GM18505 (cell line): ENCODE measurements at regions not wholly inside any gene's neighbourhood (a gene's known extent, or its start where the extent isn't known, plus 50 kb on each side); places are given as distances from the start of the nearest gene placed in this dataset.

Experiments used
- ATAC-seq: cut with Tn5 transposase; IDR thresholded peaks from one replicate; pipeline ENCODE4 v1.9.1; 2021; ENCODE audit not compliant: unreplicated experiment
- POLR2A ChIP-seq: IDR thresholded peaks from 4 replicates; pipeline ENCODE4 v1.6.1; 2011; ENCODE audit warnings: borderline replicate concordance; ENCODE audit not compliant: insufficient read depth, insufficient read length; ENCODE audit errors: extremely low read depth

DNA sequence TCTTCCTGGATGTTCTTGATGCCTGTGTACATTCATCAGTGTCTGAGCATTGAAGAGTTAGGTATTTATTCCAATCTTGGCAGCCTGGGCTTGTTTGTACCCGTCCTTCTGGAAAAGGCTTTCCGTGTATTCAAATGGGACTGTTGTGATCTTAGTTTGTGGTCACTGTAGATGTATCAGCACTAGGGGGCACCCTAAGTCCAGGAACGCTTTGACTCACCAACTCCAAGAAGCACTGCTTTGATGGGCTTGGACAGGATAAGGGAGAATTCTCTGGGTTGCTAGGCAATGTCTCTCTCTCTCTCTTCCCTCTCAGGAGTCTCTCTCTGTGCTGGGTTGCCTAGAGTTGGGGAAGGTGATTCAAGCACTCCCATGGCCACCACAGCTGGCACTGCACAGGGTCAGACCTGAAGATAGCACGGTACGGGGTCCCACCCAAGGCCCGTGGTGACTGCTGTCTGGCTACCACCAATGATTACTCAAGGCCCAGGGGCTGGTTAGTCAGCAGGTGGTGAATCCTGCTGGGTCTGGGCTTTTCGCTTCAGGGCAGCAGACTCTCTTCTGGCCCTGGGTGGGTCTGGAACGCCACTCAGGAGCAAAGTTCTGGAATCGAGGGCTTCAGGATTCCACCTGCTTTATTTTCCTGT is 211.1 kb upstream of the RGS6 start:
- ATAC-seq: no peak
- TF ChIP-seq POLR2A: no peak

DNA sequence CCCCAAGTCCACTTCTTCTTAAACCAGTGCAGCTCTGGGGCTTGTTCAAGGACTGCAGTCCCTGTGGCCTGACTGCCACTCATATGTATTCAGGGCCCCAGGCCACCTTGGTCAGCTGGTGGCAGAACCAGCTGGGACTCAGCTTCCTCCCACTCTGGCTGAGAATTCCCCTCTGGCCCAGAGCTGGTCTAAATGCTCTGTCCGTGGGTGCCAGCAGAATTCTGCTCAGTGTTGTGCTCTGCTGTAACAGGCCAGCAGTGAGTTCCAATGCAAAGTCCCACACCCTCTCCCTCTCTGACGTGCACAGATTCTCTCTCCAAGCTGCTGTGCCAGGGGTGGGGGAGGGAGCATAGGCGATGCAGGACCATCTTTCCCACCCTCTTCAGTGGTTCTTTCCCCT is 210.4 kb upstream of the RGS6 start:
- TF ChIP-seq POLR2A: no peak
- no peak for ATAC-seq

DNA sequence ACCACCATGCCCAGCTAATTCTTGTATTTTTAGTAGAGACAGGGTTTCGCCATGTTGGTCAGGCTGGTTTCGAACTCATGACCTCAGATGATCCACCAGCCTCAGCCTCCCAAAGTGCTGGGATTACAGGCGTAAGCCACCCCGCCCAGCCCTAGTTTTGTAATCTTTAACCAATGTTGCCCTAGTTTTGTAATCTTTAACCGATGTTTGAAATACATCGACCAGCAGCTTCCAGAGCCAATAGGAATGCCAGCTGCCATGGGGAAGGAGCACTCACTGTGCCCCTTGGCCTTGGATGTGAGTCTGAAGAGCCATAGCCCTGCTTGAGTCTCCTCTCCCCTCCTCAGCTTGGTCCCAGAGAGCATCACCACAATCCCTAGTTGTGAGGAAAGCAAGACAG is 209.3 kb upstream of the RGS6 start:
- no peak for TF ChIP-seq POLR2A
- no peak for ATAC-seq

DNA sequence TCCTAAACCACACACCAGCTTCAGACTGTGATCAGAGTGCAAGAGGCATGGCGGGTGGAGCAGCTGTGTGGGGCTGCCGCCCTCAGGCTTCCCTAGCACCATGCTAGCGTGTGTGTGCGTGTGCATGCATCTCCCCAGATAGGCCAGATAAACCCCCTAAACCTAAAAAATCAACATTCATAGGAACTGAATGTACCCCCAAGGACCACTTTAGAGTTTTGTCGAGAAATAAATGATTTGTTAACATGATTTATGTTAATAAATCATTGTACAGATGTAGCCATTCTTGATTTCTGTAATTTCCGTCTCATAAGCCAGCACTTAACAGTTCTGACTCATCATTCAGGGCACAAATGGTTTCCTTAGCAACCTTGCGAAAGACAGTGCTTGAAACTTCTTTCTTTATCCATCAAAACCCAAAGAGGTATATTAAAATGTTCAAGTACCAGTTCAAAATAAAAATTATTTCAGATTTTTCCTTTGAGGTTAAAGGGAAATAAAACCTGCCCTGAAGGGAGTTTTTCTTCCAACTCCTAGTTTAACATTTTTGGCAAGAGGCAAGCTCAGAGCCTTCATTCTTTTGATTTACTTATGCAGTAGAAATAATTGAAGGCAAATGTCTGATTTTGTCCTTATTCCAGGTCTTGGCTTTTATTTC is 206.2 kb upstream of the RGS6 start:
- TF ChIP-seq POLR2A: no peak
- no peak for ATAC-seq

DNA sequence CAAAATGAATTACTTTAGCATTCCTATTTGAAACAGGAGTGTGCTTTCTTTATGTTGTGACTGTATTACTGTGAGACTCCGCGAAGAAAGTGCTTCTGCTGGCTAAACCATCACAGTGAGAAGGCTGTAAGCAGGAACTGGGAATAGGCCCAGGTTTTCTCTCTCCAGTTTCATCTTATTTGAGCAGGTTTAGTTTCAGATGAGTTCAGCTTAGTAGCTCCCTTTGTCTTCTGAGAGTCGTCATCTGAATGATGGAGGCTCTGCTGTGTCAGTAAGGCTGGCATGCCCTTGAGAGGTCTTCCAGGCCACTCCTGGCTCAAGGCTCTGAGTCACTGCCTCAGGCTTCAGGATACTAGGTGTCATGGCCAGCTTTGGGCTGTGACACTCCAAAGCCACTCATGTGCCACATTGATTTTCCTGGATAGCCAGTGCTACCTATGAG is 205.6 kb upstream of the RGS6 start:
- no peak for TF ChIP-seq POLR2A
- no peak for ATAC-seq

DNA sequence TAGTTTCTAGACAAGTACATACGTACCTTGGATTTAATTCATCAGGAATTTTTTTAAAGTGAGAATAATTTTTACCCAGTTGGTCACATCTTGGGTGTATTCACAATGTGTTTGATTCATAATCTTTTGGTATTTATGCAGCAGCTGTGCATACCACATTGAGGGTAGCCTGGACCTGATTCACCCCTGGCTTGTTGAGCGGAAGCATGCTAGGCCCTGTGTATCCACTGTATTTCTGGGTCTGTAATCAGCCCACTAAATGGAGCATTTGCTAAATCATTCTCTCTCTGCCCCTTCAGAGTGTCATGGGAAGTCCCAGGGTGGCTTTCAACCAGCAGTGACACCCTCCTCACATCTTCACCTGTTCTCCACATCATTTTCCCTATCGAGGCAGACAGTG is 203.8 kb upstream of the RGS6 start:
- no peak for ATAC-seq
- no peak for TF ChIP-seq POLR2A

DNA sequence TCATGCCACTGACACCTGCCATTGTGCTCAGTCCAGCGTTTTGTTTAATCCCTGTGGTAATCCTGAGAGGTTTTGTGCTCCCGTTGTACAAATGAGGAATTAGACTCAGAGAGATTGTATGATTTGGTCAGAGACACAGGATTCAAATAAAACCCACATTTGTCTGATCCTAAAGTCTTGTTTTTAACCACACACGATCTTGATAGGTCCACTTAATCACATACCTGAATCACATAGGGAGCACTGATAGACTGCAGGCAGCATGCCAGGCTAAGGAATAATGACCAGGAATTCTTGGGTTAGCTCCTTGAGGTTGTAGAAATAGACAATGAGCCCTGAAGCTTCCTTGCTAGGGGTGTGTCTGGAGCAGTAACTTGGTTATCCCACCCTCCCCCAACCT is 202.6 kb upstream of the RGS6 start:
- TF ChIP-seq POLR2A: no peak
- no peak for ATAC-seq

DNA sequence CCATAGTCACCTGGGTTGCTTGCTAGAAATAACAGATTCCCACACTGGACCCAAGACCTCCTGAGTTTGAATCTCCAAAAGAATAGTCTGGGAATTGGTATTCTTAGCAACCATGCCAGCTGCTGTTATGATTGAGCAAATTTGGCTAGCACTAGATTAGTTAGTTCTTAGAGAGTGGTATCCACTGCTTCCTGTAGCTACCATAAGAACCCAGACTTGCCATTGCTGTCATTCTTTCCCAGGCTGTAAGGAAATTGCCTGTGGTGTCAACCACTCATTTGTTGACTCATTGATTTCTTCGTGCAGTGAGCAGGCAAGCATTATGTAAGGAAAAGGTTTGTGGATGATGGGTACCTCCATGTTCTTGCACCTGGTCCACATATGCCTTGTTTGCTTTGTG is 201.8 kb upstream of the RGS6 start:
- no peak for TF ChIP-seq POLR2A
- ATAC-seq: no peak

DNA sequence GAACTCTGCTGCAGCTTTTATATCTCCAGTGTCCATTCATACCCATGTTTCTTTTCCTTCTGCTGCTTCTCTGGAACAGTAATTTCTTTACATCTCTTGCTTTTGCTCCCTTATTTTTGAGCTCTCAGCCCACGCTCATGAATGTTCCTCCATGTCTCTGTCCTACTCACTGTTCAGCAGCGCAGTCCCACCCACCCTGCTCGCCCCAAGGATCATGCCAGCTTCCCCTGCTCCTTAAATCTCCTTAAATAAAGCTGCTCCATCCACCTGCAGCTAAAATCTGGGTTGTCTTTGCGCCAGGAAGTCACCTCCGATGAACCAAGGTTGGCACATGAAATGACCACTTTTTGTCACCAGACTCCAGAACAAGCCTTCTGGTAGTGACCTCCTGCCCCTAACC is 201.1 kb upstream of the RGS6 start:
- no peak for ATAC-seq
- no peak for TF ChIP-seq POLR2A

DNA sequence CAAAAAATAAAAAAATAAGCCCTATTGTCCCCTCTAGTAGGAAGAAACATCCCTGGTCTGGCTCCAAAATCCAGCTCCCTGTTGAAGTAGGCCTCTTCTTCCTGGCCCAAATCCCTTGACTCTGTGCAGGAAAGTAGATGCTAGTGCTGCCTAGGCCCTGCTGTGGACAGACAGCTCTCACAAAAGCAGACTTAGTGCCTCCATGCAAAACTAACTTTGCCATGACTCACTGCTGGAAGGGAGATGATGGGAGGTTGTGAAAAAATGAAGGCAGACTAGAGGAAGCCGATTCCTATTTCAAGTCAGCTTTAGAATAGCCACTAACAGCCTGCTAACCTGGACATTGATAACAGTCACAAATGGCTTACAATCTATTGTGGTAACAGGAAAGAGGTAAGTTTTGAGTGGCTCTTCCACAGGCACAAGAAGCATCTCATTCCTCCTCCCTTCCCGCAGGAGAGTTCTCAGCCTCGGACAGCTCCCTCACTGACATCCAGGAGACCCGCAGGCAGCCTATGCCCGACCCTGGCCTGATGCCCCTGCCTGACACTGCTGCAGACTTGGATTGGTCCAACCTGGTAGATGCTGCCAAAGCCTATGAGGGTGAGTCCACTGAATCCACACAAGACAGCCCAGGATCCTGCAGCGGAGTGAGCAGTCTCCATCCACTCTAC is 198.9 kb upstream of the RGS6 start:
- ATAC-seq: no peak
- no peak for TF ChIP-seq POLR2A

DNA sequence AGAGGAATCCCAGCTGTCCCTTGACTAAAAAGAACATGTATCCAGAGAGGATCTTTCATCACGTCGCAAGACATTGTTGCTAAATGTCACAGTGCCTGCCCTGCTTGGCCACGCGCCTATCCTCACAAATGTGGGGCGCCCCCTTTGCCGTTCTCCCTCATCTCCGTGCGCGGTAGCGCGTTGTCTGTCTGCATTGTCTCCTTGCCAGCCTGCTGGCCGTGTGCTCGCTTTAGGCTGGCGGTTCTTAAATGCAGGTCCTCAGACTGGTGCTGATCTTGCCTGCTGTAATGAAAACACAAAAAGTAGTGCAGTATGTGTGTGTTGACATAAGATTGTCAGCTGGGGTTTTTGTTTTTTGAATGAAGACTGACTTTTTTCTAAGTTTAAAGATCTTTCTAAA is 198.2 kb upstream of the RGS6 start:
- no peak for TF ChIP-seq POLR2A
- ATAC-seq: no peak

DNA sequence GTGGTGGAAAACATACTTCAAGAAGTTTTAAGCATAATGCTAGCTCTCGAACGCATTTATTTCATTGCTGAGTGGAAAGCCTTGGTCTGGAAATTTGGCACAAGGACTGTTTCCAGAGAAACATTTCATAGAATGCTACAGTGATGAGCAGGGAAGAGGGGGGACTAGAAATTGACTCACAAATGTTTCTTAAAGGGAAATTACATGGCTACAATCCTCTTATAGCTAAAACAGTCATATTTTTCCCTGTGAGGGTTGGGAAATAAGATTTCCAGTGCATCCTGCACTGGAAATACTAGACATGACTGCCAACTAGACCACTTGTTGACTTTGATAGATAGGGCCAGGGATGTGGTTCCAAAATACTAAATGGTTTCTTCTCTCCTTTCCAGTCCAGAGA is 197.3 kb upstream of the RGS6 start:
- ATAC-seq: no peak
- TF ChIP-seq POLR2A: no peak

DNA sequence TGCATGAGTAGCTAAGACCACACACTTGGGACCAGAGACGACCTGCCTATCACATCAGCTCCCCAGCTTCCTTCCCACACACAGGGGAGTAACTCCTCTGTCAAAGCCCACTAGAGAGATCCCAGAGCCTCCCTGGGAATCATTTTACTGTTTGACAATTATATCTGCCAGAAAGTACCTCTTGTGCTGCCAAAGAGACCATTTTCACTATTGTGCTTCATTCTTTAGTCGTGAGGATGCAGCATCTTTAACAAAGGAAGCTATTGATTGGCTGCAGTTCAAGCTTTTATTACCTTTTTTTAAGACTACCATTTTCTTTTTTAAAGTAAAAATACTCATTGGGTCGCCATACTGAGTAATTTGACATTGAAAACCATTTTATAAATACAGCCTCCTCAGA is 194.5 kb upstream of the RGS6 start:
- no peak for ATAC-seq

More for the DNA sequence above, 194.5 kb upstream of the RGS6 start:
- TF ChIP-seq POLR2A: no peak
